ENCODE measurements at regions not wholly inside any gene's neighbourhood (a gene's known extent, or its start where the extent isn't known, plus 50 kb on each side); places are given as distances from the start of the nearest gene placed in this dataset.

DNA sequence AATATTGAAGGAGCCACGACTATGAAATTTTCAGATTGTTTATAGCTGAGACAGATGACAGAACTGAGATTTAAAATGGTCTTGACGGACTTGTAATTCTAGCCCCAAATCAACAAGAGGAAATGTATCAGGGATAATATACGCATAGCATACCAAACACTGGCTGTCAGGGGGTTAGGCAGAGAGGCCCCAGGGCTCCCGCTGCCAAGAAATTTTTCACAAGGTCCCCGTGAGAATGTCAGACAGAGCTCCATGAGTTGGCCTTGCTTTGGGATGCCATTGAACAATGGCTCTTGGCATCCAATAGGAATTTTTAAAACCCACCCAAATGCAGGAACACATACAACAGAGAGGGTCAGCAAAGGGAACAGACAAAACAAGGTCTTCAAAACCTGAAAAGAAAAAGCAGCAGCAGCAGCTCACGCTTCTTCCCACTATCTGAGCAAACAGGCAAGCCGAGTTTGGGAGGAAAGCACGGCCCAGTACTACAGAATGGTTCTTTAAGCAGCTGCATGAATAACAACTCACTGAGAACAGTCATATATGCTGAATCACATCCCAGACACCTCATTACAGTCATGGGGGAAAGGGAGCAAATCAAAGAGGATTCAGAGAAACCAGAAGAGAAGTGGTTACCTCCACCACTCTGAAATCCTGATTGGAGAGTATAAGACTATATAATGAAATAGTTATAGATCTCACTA lies 445.6 kb downstream of the RND3 start:
- DNase-seq: no peak

DNA sequence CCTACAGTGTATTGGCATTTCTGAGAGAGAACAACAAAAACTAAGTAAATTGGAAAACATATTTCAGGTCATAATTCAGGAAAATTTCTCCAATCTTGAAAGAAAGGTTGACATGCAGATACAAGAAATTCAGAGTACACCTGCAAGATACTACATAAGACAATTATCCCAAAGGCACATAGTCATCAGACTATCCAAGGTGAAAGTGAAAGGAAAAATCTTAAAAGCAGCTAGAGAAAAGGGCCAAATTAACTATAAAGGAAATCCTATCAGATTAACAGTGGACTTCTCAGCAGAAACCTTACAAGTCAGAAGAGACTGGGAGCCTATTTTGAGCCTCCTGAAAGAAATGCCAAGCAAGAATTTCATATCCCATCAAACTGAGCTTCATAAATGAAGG lies 449.0 kb upstream of the MMADHC start:
- DNase-seq: no peak

DNA sequence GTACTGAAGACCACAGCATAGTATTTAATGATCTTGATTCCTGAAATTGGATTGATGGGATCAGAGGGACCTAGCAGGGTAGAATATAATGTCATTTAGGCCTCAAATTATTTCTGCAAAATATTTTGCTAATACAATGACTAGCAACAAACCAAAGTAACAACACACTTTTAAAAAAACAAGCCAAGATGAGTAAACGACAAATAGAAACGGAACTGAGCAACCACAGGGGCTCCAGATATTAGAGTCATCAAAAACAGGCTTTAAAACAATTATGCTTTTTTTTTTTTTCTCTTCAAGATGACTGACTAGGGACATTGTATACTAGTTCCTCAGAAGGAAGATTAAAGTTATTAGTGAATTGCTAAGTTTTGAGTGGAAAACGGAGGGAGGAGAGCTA lies 447.1 kb upstream of the MMADHC start:
- DNase-seq: no peak

DNA sequence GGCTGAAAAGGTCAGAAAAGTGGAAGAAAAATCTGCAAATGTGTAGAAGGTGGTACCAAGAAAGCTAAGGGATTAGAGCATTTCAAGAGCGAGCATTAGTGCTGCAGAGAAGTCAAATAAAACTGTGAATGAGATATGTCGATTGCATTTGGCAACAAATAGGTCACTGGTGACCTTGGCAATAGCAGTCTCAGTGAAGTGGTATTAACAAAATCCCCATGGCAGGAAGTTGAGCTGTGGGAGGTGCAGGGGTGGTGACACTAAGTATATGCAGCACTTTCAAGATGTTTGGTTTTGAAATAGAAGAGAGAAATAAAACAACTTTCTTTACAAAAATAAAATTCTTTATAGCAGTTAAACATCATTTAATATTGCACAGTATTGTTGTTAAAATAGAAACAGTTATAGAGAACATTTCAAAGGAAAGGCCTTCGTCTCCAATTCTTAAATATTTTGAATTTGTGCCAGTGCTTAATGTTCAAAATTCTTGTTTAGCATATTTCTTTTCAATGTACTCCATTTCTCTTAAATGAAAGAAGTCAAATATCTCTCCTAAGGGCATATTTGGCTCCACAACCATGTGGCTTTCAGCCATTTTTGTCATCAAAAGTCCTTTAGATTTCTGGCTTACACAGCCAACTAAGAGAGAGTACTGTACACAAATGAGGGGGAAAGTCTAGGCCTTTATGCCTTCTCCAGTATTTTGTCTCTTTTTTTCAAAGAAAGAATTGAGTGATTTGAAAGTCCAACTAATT lies 443.0 kb upstream of the MMADHC start:
- DNase-seq: no peak

DNA sequence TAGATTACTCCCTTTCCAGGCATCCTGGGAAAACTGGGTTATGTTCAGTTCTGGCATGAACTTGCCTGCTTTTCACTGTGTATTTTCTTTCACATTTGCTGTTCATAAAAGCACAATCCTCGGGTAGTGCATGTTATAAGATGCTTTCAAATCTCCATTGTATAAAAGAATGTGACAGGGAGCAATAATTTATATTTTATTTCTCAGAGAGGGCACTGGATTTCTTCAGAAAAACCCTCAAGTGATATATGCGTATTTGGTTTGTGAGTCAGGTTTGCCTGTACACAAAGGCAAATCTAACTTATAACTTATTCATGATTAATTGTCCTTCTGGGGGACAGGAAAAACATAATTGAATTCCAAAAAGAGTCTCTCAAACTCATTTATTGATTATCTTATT lies 440.7 kb upstream of the MMADHC start:
- no peak for DNase-seq

DNA sequence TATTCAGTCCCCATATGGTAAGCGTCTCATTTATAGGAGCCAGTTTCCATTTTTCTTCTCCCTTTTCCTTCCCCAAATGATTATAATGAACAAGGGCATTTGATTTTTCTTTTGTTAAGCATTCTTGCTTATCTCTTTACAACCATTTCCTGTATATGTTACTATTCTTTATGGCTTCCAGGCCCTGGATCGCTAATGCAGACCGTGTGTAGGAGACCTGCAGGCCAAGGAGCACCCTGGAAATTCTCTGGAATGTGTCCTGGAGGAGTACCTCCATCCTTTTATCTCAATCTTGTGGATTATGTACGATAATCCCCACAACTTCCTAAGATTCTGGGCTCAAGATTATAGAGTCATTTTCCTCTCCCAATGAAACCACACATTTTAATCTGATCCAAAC lies 439.6 kb upstream of the MMADHC start:
- no peak for DNase-seq

DNA sequence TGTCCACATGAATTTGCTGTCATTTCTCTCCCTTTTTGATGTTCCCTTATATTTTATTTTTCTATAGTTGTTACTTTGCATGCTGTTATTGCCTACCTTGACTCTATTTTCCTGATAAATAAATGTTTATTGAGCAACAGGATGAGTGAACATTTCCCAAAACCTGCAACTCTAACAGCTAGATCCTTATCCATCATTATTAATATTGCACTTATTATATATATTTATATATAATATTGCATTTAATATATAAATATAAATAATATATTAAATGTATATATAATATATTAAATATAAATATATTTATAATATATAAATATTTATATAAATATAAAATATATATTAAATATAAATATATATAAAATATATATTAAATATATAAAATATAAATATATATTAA lies 436.1 kb upstream of the MMADHC start:
- DNase-seq: no peak

DNA sequence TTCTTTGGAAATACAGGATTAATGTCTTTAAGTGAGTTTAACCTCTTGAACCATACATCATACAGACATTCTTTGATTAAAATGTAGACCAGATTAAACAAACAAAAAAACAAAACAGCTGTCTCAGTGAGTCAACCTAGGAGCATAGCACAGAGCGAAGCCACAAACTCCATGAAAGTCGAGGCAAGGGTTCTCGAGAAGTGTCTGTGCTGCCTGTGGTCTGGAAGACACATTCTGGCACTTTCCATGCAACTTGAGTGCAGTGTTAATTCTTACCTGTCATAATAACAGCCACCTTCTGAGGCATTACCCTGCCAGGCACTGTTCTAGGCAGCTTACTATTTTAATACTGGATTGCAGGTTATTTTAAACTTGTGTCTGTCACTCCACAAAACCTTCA lies 435.5 kb upstream of the MMADHC start:
- DNase-seq: no peak

DNA sequence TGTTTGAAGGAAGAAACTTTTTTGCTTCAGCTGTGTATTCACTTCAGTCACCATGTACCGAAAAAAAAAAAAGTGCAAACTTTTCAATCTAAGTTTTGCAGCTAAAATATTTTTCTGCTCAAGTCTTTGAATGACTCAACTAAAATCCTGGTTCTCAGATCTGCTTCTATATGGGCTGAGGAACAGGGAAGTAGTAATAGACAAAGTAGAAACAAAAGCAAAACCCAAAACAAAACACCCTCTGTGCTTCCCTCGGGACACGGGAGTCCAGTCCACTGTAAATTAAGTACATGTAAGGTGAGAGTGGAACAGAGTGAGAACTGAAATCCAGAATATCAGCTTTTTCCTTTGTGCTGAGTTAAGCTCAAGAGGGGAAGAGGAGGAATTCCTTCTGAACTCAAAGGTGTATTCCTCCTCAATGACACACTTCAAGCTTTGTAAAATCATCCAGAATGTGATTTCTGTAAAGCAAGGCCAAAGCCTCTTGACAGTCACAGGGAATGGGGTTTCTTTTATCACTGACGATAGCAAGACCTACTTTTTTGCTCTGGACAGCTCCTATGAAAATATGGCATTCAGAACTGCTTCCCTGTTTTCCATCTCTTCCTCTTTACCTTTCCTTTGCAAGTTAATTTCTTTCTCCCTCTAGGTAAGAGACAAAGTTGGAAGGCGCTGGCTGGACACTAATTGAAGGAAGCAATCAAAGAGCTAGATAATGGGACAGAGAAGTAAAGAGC lies 433.5 kb upstream of the MMADHC start:
- no peak for DNase-seq

DNA sequence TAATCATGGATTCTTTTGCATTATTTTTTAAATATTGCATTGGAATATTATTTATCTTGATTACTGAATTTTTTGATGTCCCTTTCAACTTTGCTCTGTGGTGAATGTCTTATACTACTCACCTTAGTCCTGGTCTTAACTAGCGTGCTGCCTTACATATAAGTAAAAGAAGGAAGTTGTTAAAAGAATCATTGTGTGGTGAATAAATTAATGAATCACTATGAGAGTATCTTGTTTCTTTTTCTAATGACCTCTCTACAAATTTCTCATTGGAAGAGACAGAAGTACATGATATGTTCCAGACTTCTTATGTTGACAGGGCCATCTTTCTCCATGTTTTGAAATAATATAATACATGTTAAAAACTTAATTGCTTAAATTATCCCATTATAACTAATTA lies 432.6 kb upstream of the MMADHC start:
- DNase-seq: no peak

DNA sequence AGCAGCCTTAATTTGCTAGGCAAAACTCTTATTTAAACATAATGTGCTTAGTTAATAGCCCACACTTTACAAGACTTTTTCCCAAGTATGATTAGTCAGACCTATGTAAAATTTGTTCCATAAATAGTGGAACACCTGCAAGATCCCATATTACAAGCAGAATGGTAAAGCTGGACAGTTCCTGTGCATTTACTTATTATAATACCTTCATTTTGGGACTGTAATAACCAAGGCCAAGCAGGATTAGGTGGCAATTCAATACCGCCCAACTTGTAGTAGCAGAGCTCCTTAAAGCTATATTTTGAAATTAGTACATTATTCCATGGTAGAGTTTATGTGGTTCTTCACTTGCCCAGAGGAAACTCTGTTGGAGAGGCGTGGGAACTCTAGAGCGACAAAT lies 431.5 kb upstream of the MMADHC start:
- DNase-seq: no peak

DNA sequence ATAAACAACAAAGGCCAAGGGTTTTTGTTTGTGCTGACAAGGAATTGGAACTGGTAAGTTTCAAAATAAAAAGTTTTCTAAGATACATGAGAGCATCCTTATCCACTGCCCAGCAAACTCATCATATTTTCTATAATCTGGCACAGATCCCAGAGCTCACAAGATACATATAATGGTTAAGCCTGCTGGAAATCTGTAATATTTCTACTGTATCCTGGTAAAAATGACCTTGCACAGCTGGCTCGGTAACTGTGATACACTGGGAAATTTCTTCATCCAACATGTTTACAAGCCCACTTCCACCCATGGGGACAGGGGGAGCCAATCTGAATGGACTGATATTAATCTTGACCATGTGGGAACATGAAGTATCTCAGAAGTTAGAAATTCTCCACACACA lies 425.4 kb upstream of the MMADHC start:
- no peak for DNase-seq

DNA sequence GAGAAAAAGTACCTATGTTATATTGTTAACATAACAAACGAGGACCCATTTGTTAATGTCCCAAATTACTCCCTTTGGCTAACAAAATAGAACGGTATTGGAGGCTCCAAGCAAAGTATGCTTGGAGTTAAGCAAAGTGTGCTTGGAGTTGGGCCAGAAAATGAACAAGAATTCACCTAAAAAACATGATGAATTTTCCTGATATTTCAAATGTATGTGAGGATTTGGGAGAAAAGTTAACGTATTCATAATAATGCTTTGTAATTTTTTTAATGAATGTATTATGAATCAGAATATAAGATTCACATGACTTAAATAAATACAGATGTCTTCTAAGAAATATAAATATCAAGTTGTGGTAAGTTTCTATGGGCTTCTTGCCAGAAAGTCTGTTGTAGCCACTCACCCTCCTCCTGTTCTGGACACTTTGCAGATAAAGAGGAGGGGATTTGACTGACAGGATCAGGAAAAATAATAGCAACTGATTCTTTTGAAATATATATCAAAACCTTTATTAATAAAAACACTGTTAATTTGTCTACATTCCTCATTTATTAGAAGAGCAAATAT lies 423.7 kb upstream of the MMADHC start:
- DNase-seq: no peak

DNA sequence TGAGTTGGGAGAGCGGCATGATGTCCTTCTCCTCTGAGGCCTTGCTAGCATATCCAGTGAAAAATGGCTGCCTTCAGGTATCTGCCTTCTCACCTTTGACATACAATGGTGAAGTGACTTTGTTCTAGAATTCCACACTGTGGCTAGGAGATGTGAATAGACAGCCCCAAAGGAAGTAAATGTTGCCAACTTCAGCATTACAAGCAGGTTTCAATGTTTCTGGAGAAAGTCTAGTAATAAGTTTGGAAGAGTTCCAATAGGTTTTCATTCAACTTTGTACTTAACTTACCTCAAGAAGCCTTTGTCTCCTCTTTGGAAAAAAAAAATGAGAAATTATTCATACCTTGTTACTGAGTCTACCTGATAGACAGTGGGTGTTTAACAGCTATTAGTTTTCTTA lies 421.3 kb upstream of the MMADHC start:
- no peak for DNase-seq

DNA sequence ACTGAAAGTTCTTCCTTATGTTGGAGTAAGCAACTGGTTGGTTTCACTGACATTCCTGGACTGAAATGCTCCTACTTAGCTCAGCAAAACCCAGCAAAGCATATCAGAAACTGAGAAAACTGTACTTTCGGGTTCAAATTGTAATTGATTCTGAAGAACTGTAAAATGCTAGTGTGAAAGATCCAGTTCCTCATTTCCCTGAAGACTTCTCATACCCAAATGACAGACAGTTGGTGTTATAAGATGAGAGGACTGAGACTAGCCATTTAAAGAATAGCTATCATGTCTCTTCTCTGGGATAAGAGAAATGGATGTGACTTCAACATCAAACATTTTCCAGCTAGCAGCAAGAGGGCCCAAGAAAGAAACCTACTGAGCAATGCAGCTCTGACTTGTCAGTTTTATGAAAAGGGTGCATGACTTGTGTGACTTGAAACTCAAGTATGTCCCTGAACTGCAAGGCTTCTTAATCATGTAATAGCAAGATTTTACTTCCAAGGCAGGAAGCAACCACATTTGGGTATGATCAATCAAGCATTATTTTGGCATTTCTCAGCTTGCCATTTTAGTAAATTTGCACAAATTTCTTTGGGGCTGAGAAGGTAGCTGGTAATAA lies 420.3 kb upstream of the MMADHC start:
- DNase-seq: no peak

DNA sequence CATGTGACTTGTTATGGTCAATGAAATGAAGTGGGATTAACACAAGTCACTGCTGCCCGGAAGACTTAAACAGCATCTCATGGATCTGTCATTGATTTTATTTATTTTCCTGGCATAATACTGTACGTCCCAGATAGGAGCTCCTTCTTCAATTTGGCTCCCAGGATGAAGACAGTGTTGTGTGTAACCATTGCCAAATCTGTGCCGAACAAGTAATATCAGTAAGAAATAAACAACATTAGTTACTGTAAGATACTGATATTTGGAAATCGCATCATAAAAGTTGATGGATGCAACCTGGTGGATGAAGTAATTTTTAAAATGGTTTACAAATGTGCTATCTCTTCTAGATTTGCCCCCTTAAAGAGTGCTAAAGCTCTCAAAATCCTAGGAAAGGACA lies 419.0 kb upstream of the MMADHC start:
- no peak for DNase-seq

DNA sequence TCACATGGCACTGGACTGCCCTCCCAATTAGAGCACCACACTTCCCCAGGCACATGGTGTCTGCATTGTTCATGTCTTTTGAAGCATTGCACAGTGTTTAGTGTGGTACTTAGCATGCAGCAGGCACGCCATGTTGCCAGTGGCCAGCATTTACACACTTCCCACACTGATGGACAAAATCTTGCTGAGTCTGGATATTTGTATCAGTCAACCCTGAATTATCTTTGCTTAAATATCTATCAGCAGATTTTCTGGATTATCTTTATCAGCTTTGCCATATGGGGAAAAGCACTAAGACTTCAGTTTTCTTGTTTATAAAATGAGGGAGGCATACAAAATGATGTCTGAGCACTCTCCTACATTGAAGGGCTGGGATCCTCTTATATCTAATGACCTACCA lies 416.0 kb upstream of the MMADHC start:
- no peak for DNase-seq

DNA sequence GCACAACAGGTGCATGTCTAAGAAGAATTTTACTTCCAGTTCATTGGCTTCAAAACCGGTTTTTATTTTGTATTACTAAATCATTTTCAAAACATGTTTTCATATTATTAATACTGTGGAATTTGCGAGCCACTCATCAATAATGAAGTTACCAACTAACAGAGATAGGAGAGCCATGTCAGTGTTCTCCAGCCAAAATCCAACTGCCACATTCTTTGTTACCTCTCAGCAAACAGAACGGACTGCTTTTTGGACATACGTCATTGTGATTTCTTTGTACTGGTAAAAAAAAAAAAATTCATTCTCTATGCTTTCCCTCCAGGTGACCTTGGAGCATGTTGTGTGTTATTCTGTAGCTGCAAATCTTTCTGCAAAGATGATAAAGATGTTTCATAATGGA lies 414.2 kb upstream of the MMADHC start:
- DNase-seq: no peak

DNA sequence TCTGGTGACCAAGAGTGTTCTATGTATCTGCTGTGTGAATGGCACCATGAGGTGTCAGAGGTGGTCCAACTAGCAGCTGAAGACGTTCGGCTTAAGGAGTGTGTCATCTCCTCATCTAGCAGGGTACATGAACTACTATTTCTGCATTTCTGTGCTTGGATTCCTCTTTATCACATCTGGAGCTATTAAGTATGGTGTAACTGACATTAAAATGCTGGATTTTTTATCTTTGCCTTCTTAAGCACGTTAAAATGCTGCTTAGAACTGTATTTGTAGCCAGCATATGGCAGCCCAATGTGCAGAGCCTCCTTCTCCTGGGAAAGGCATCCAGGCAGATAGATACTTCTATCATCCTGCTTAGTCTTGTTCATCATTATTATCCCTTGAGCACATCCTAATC lies 409.3 kb upstream of the MMADHC start:
- DNase-seq: no peak

DNA sequence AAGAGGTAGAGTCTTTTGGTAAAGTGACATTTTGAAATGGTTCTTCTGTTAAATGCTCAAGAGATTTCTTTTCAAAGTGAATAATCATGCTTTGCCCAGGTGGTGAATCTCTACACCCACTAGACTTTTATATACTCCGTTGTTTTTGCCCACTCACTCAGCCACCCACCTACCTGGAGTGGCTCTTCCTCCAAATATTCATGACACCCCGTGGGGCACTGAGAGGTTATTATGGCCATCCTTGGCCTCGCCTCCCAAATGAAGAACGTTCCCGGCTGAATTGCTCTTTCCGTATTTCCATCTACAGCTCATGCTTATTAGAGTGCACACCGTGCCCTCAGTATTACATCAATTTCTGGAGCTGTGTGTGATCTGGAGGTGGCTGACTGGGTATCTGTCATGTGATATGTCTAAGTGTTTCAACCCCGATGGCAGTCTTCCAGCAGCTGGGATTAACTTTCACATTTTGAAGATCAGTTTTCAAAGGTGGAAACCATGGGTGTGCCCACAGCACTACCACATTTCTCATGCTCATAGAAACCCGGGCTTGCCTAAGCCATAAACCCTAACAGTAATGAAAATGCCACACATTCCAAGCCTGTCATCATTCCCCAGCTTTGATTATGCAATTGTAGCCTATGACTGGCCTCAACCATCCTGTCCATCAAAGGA lies 406.6 kb upstream of the MMADHC start:
- peak; percentile 2 to 36 for DNase-seq

DNA sequence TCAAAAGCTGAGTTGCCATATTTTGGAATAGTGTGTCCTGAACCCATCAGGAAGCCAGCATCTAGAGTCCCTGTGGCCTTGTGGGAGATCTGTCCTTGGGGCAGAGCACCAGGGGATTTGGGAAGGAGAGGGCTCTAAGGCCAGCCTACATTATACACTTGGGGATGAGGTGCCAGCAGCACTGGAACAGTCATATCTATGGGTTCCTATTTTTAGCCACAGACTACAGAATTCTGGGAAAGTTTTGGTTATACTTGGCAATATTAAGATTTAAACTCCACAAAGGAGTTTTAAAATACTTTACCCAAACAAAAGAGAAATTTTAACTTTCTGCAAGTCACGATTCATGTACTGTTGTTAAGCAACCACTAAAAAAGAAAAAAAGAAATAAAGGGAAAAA lies 405.7 kb upstream of the MMADHC start:
- DNase-seq: no peak

DNA sequence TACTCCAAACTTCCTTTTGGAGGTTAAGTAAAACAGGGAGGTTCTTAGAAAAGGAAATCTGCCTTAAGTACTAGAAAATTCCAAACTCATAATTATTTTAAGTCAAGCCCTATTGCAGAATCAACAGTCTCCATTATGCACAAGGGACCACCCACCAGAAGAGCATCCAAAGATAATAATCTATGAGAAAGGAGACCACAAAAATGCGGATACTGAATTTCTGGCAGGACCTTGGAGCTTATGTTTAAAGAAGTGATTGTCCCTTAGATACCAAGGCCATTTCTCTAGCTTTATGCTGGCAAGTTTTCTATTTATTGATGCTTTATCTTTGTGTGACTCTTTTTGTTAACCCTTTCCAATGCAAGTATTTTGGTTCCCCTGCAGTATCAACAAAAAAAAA lies 404.0 kb upstream of the MMADHC start:
- no peak for DNase-seq

DNA sequence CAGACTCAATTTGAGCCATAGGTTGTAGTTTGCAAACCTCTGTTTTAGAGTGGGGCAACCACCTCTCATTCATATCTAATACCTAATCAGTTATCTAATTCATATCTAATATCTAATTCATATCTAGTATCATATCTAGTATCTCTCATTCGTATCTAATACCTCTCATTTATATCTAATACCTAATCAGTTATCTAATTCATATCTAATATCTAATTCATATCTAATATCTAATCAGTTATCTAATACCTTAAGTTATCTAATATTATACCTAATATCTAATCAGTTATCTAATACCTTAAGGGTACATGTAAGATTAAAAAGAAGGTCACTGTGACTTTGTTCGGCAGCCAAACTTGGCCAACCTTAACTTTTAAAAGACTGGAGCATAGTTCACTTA lies 403.4 kb upstream of the MMADHC start:
- no peak for DNase-seq
